Bronchial epithelial cell (primary cell): ENCODE measurements at regions not wholly inside any gene's neighbourhood (a gene's known extent, or its start where the extent isn't known, plus 50 kb on each side); places are given as distances from the start of the nearest gene placed in this dataset.

Source experiments
- DNase-seq: peaks from one replicate; pipeline ENCODE4 v3.0.0-alpha.2; 2010; ENCODE audit warnings: low read depth
- FAIRE-seq: peaks from 2 replicates; lab custom pipeline; 2011; peaks lifted over from hg19 to GRCh38; lab: Jason Lieb, UNC
- H3K27me3 ChIP-seq: 2 replicates; pipeline ENCODE4 v1.5.1; 2011; ENCODE audit warnings: low read length; ENCODE audit not compliant: control insufficient read depth, insufficient read depth
- H3K36me3 ChIP-seq: 2 replicates; pipeline ENCODE4 v1.5.1; 2011; ENCODE audit warnings: low read length; ENCODE audit not compliant: control insufficient read depth, insufficient read depth
- H3K4me3 ChIP-seq: 2 replicates; pipeline ENCODE4 v1.5.1; 2011; ENCODE audit warnings: mild to moderate bottlenecking, low read depth, low read length, control low read depth
- TF ChIP-seq, protein P1 (sequence below): IDR thresholded peaks from 2 replicates; pipeline ENCODE4 v1.5.1; 2011; ENCODE audit warnings: mild to moderate bottlenecking, moderate library complexity, low read length, control low read depth, inconsistent platforms; ENCODE audit not compliant: insufficient read depth, severe bottlenecking

GRCh38 chr5:61263561-61264272 is 68.3 kb upstream of the ZSWIM6 start:
- no peak for FAIRE-seq

GRCh38 chr5:61264273-61264661 is 67.8 kb upstream of the ZSWIM6 start:
- H3K4me3 ChIP-seq = no peak overlapping the region
- DNase-seq (no peak), FAIRE-seq (no peak)
- H3K27me3 ChIP-seq = no peaks in the 10 kb centered on the region
- H3K36me3 ChIP-seq = no peaks in the 10 kb centered on the region
- TF ChIP-seq, protein P1, sequence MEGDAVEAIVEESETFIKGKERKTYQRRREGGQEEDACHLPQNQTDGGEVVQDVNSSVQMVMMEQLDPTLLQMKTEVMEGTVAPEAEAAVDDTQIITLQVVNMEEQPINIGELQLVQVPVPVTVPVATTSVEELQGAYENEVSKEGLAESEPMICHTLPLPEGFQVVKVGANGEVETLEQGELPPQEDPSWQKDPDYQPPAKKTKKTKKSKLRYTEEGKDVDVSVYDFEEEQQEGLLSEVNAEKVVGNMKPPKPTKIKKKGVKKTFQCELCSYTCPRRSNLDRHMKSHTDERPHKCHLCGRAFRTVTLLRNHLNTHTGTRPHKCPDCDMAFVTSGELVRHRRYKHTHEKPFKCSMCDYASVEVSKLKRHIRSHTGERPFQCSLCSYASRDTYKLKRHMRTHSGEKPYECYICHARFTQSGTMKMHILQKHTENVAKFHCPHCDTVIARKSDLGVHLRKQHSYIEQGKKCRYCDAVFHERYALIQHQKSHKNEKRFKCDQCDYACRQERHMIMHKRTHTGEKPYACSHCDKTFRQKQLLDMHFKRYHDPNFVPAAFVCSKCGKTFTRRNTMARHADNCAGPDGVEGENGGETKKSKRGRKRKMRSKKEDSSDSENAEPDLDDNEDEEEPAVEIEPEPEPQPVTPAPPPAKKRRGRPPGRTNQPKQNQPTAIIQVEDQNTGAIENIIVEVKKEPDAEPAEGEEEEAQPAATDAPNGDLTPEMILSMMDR = no peak

More at GRCh38 chr5:61263561-61264272, 68.3 kb upstream of the ZSWIM6 start:
- TF ChIP-seq, protein P1 = no peak
- no peaks in the 10 kb centered on the region for H3K27me3 ChIP-seq
- no peaks in the 10 kb centered on the region for H3K36me3 ChIP-seq
- H3K4me3 ChIP-seq = no peak overlapping the region
- DNase-seq = no peak

DNA sequence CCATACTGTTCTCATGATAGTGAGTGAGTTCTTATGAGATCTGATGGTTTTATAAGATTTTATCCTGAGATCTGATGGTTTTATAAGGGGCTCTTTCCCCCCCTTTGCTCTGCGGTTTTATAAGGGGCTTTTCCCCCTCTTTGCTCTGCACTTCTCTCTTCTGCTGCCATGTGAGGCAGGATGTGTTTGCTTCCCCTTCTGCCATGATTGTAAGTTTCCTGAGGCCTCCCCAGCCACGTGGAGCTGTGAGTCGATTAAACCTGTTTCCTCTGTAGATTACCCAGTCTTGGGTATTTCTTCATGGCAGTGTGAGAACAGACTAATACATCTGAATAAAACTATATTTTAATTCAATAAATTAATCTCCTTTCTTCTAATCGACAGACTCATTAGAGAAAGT is 64.9 kb upstream of the ZSWIM6 start:
- TF ChIP-seq, protein P1 = no peak
- FAIRE-seq = no peak

DNA sequence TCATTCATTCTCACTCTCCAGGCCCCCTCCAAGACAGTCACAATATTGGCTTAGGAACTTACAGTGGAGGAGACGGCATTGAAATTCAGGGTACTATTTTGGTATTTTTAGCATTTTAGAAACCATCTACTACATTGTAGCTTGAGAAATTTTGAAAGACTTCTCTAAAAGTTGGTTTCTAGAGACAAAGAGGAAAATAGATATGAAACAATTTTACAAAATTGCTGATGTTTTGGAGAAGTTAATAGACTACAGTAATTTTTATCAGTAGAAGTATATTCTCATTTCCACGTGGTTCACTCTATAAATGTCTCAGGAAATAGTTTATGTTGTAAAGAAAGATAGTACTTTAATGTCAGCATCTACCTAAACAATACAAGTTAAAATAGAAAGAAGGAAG is 63.2 kb upstream of the ZSWIM6 start:
- DNase-seq = no peak
- Histone ChIP-seq H3K4me3 (no peak overlapping the region), H3K36me3 (no peaks in the 10 kb centered on the region), H3K27me3 (no peaks in the 10 kb centered on the region)
- FAIRE-seq = no peak
- TF ChIP-seq, protein P1 = no peak

More for the DNA sequence above, 64.9 kb upstream of the ZSWIM6 start:
- Histone ChIP-seq H3K27me3 (no peaks in the 10 kb centered on the region), H3K36me3 (no peaks in the 10 kb centered on the region), H3K4me3 (no peak overlapping the region)
- no peak for DNase-seq

DNA sequence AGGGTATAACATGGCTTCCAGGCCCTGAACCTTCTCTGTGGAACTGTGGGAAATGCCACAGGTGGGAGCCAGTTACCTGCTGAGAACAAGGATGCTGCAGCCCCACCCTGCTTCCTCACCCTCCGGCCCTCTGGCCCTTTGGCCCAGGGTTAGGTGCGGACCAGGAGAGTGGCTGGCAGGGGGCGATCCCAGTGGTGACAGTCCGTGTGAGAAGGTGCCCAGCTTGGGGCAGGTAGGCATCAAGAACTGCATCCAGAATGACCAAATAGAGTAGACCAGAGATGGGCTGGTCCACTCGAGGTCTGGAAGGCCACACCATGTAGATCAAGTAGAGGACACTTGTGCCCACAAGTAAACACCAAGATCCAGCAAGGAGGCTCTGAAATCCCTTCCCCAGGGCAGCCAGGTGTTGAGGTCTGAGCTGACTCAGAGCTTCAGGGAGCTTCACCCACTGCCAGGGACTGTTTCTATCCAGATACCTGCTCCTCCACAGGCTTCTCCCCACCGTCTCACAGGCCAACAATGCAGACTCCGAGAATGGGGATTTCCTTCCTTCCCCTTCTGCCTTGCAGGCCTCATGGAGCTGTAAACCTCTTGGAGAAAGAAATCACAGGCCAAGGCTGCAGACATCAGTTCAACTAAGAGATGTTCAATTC is 61.4 kb upstream of the ZSWIM6 start:
- TF ChIP-seq, protein P1 = no peak
- no peak for DNase-seq
- no peak overlapping the region for H3K4me3 ChIP-seq
- no peak for FAIRE-seq
- no peaks in the 10 kb centered on the region for H3K27me3 ChIP-seq
- H3K36me3 ChIP-seq = no peaks in the 10 kb centered on the region

- FAIRE-seq = no peak
Measured at GRCh38 chr5:61272688-61273087, 59.4 kb upstream of the ZSWIM6 start.

More at GRCh38 chr5:61272688-61273087, 59.4 kb upstream of the ZSWIM6 start:
- TF ChIP-seq, protein P1 = no peak
- Histone ChIP-seq H3K4me3 (no peak overlapping the region), H3K27me3 (no peaks in the 10 kb centered on the region), H3K36me3 (no peaks in the 10 kb centered on the region)
- DNase-seq = no peak
